ENCODE measurements at regions not wholly inside any gene's neighbourhood (a gene's known extent, or its start where the extent isn't known, plus 50 kb on each side); places are given as distances from the start of the nearest gene placed in this dataset.

GRCh38 chr21:20306836-20307235, 691.4 kb upstream of the NCAM2 start:
- TF ChIP-seq, protein P1, sequence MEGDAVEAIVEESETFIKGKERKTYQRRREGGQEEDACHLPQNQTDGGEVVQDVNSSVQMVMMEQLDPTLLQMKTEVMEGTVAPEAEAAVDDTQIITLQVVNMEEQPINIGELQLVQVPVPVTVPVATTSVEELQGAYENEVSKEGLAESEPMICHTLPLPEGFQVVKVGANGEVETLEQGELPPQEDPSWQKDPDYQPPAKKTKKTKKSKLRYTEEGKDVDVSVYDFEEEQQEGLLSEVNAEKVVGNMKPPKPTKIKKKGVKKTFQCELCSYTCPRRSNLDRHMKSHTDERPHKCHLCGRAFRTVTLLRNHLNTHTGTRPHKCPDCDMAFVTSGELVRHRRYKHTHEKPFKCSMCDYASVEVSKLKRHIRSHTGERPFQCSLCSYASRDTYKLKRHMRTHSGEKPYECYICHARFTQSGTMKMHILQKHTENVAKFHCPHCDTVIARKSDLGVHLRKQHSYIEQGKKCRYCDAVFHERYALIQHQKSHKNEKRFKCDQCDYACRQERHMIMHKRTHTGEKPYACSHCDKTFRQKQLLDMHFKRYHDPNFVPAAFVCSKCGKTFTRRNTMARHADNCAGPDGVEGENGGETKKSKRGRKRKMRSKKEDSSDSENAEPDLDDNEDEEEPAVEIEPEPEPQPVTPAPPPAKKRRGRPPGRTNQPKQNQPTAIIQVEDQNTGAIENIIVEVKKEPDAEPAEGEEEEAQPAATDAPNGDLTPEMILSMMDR (IDR thresholded peaks at IDR 0.05) = no peak
- no peak for TF ChIP-seq POLR2A (IDR thresholded peaks at IDR 0.05)
- no peak overlapping the region for H3K4me3 ChIP-seq
- no peaks in the 10 kb centered on the region for H3K4me1 ChIP-seq
- no peaks in the 10 kb centered on the region for H3K27me3 ChIP-seq
- no peaks in the 10 kb centered on the region for H3K36me3 ChIP-seq (ENCODE audit: low read depth, missing control alignments)
- H3K27ac ChIP-seq = no peak overlapping the region
- no peak for DNase-seq
- intact Hi-C loops (cut with DNase I; ENCODE audit: low total_unique reads) = no loop called here
- H3K9me3 ChIP-seq = no peaks in the 10 kb centered on the region
- 91 to 94% methylated on average over 3 of the region's 3 CpGs for WGBS, 2 donors

DNA sequence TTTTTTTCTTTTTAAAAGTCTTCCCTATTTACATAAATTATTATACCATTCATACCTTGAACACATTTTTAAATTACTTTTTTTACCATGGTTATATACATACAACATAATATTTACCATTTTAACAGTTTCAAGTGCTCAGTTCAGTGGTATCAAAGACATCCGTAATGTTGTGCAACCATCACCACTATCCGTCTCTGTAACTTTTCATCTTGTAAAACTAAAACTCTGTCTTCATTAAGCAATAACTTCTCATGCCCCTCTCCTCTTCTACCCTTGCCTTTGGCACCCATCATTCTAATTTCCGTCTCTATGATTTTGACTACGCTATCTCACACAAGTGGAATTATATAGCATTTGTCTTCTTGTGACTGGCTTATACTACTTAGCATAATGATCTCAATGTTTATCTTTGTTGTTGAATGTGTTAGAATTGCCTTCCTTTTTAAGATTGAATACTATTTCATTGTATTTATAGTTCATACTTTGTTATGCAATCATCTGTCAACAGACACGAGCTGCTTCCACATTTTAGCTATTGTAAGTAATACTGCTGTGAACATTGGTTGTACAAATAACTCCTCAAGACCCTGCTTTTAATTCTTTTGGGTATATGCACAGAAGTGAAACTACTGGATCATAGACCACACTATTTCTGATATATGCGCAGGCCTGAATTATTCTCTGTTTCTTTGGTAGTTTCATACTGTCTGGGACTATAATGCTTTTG, 689.5 kb upstream of the NCAM2 start:
- Histone ChIP-seq H3K4me3 (no peak overlapping the region), H3K27ac (no peak overlapping the region), H3K4me1 (no peaks in the 10 kb centered on the region), H3K9me3 (no peaks in the 10 kb centered on the region), H3K27me3 (no peaks in the 10 kb centered on the region), H3K36me3 (ENCODE audit: low read depth, missing control alignments) (no peaks in the 10 kb centered on the region)
- no peak for DNase-seq
- intact Hi-C loops (cut with DNase I; ENCODE audit: low total_unique reads) = no loop called here
- TF ChIP-seq POLR2A (IDR thresholded peaks at IDR 0.05) = no peak
- TF ChIP-seq, protein P1 (IDR thresholded peaks at IDR 0.05) = no peak
- WGBS, 2 donors = 86 to 90% methylated on average over 6 of the region's 6 CpGs

DNA sequence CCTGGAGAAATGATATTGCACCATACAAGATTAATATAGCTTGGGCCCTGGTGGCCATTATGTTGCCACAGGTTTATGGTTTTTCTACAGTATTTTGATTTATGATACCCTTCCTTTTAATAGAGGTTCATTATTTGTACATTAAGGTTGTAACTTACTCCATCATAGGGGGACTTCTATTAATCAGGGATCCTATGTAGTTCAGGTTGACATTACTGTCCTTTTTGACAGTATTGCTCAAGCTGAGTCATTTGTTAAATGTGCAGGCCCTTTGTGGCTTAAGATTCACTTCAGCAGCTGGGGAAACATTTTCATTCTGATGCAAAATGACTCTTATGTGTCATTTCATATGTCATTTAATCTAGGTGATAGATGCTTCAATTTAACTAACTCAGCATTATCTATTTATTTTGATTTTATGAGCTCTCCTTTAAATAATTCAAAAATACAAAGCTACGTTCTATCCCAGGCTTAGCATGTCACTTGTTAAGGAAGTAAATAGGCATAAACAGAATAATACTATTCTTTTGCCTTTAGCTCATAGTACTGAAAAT, 686.9 kb upstream of the NCAM2 start:
- no peaks in the 10 kb centered on the region for H3K36me3 ChIP-seq (ENCODE audit: low read depth, missing control alignments)
- no peaks in the 10 kb centered on the region for H3K4me1 ChIP-seq
- no peak overlapping the region for H3K4me3 ChIP-seq
- TF ChIP-seq, protein P1 (IDR thresholded peaks at IDR 0.05) = no peak
- no peak for TF ChIP-seq POLR2A (IDR thresholded peaks at IDR 0.05)
- H3K9me3 ChIP-seq = no peaks in the 10 kb centered on the region
- H3K27ac ChIP-seq = no peak overlapping the region
- DNase-seq = no peak
- no peaks in the 10 kb centered on the region for H3K27me3 ChIP-seq
- intact Hi-C loops (cut with DNase I; ENCODE audit: low total_unique reads) = no loop called here
- WGBS, 2 donors = 91 to 93% methylated on average over 1 of the region's 1 CpG

GRCh38 chr21:20313013-20313412, 685.2 kb upstream of the NCAM2 start:
- Histone ChIP-seq H3K27ac (no peak overlapping the region), H3K27me3 (no peaks in the 10 kb centered on the region), H3K4me3 (no peak overlapping the region), H3K9me3 (no peaks in the 10 kb centered on the region), H3K36me3 (ENCODE audit: low read depth, missing control alignments) (no peaks in the 10 kb centered on the region), H3K4me1 (no peaks in the 10 kb centered on the region)
- no peak for TF ChIP-seq POLR2A (IDR thresholded peaks at IDR 0.05)
- TF ChIP-seq, protein P1 (IDR thresholded peaks at IDR 0.05) = no peak
- 90 to 91% methylated on average over 3 of the region's 3 CpGs for whole genome bisulfite sequencing, 2 donors
- DNase-seq = no peak
- intact Hi-C loops (cut with DNase I; ENCODE audit: low total_unique reads) = no loop called here

GRCh38 chr21:20315042-20315441, 683.2 kb upstream of the NCAM2 start:
- TF ChIP-seq POLR2A (IDR thresholded peaks at IDR 0.05) = no peak
- TF ChIP-seq, protein P1 (IDR thresholded peaks at IDR 0.05) = no peak
- no peak for DNase-seq
- Histone ChIP-seq H3K27ac (no peak overlapping the region), H3K36me3 (ENCODE audit: low read depth, missing control alignments) (no peaks in the 10 kb centered on the region), H3K9me3 (no peaks in the 10 kb centered on the region), H3K4me1 (no peaks in the 10 kb centered on the region), H3K27me3 (no peaks in the 10 kb centered on the region), H3K4me3 (no peak overlapping the region)
- WGBS, 2 donors = 95 to 100% methylated on average over 1 of the region's 1 CpG
- intact Hi-C loops (cut with DNase I; ENCODE audit: low total_unique reads) = no loop called here
